CD1c-positive myeloid dendritic cell (primary cell): ENCODE measurements at regions not wholly inside any gene's neighbourhood (a gene's known extent, or its start where the extent isn't known, plus 50 kb on each side); places are given as distances from the start of the nearest gene placed in this dataset.

Source experiments
- DNase-seq: peaks from one replicate; pipeline ENCODE4 v3.0.0-alpha.2; 2016; ENCODE audit errors: extremely low spot score

GRCh38 chr4:67122029-67122428 lies 423.3 kb downstream of the CENPC start:
- DNase-seq, result no peak

GRCh38 chr4:67120369-67120768 lies 424.9 kb downstream of the CENPC start:
- no peak for DNase-seq

DNA sequence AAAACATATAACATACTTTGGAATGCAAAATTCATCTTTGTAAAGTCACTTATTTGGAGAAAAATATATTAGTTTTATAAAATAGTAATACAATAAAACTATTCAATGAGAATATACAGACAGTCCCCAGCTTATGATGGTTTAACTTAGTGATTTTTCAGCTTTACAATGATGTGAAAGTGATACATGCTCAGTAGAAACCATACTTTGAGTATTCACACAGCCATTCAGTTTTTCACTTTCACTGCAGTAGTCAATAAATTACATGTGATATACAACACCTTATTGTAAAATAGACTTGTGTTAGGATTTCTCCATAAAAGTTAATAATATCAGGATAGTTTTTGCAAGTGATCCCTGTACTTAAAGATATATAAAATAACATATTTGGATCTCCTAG lies 436.0 kb downstream of the CENPC start:
- DNase-seq, result no peak

DNA sequence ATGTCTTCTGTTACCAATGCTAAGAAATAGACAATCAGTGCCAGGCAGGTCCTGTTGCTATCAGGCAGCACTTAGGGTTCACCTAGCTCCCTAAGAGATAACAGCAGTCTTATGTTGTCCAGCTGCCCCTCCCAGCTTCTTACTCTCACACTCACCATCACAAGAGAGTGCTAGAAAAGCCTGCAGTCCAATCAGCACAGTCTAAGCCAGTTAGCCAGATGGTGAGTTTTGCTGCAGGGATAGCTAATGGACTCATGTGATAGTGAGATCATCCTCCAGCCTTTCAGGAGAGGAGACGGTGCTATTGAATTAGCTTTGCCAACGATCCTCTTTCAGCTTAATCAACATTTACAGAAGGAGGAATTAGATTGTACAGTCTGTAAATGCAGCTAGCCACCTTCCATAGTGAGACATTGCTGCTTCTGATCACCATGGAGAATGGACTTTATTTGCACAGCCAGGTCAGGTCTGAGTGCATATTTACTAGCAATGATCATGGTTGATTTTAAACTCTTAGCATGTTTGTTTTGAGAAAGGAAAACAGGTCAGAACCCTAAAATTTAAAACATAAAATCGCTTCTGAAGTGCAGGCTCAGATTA lies 438.3 kb downstream of the CENPC start:
- no peak for DNase-seq

GRCh38 chr4:67104145-67104544 lies 441.2 kb downstream of the CENPC start:
- no peak for DNase-seq

DNA sequence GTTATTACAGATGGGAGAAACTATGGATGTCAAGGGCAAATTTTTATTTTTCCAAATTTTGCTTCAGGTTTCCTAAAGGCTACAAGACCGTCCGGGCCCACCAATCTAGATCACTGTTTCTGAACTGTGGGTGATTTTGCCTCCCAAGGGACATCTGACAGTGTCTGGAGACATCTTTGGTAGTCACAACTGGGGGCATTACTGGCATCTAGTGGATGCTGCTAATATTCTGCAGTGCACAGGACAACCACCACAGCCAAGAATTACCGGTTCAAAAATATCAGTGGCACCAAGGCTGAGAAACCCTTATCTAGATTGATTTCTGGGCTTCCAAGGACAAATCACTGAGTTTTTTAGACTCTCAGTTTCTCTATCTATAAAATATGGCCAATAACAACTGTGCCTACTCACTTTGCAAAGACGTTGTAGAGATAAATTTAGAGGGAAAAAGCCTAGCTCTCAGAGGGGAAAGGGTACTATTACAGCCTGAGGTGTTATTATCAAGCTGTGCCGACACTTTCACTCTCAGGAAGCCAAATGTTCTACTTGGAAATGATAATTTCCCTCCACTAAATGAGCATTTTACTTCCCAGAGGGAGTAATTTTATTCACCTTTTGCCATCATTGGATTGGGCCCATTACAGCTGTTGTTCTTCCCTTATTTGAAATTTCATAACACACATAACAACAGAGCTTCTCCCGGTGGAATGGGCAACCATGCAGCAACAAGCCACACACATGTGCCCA lies 442.1 kb downstream of the CENPC start:
- DNase-seq, result no peak

DNA sequence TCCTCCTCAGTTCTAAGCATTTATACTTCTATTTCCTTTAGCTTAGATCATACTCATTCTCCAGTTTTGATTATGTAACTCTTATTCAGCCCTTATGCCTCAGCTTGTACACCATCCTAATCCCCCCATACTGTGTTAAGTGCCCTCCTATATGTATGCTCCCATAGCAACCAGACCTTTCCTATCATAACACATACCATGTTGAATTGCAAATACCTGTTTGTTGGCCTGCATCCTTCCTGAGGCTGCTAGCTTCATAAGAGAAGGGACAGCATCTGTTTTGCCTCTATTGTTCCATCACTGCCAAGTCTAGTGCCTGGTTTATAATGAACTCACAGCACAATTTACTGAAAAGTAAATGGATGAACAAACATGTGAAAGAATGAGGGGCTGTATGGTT lies 443.7 kb downstream of the CENPC start:
- no peak for DNase-seq

GRCh38 chr4:67092351-67092750 lies 453.0 kb downstream of the CENPC start:
- no peak for DNase-seq

GRCh38 chr4:67091673-67092072 lies 453.6 kb downstream of the CENPC start:
- DNase-seq, result no peak

DNA sequence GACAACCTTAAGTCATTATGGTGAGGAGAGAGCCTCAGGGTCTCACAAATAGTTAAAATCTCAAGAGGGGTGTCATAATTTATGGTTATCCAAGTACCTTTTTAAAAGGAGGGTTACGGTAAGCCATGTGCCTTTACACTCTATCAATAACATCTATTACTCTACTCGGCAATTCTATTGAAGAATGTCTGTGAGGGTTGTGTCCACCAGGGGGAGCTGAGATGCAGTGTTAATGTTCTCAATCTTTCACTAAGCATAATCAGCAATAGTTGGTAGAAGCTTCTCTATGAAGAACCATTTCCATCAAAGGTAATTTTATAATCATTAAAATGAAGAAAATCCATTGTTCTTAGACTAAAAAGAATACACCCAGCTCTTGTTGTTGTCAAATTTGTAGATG lies 457.4 kb downstream of the CENPC start:
- peak; percentile 57 for DNase-seq

DNA sequence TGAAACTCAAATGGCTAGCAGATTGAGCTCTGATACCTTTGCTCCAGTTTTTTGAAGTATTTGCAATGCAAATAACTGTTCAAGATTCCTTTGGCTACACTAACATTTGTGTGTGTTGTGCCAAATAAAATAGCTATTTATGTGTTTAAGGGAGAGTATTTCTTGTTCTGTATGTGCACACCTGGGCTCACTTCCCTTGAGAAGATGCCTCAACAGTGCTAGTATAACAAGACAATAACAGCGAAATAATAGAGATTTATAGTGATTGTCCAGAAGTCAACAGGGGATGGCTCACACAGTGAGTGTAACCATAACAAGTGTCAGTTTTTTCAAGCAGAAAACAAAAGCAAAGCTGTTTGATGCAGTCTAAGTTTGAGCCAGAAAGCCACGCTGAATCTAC lies 460.5 kb downstream of the CENPC start:
- no peak for DNase-seq

DNA sequence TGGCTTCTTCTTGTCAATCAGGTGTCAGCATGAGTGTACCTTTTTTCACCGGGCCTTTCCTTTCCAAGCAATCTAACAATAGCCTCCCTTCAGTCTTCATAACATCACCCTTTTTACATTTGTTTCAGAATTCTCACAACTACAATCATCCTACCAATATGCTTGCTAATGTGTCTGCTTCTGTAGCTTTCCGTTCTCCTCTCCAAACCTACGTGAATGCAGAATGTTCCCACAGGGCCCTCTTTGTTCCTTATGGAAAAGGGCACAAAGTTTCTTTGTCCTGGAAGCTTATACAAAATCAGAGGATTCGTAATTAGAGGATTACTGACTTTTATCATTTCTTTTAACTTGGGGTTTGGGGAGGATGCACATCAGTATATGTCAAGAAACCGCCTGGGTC lies 461.8 kb downstream of the CENPC start:
- DNase-seq, result no peak

DNA sequence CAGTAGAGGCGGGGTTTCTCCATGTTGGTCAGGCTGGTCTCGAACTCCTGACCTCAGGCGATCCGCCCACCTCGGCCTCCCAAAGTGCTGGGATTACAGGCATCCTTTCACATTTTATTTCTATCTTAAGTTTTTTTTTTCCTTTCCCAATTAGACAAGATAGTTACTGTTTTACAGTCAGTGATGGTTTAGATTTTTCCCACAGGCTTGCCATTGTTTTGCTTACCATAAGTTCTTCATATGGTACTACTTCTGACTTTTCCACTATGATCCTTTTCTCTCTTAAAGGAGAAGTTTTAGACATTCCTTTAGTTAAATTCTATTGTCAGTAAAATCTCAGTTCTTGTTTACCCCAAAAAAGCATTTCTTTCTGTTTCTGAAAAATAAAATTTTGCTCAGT lies 462.6 kb downstream of the CENPC start:
- DNase-seq, result no peak

GRCh38 chr4:67080046-67080557 lies 465.2 kb downstream of the CENPC start:
- no peak for DNase-seq

GRCh38 chr4:67071641-67072040 lies 473.7 kb downstream of the CENPC start:
- DNase-seq, result no peak

GRCh38 chr4:67055319-67055718 lies 490.0 kb downstream of the CENPC start:
- no peak for DNase-seq

DNA sequence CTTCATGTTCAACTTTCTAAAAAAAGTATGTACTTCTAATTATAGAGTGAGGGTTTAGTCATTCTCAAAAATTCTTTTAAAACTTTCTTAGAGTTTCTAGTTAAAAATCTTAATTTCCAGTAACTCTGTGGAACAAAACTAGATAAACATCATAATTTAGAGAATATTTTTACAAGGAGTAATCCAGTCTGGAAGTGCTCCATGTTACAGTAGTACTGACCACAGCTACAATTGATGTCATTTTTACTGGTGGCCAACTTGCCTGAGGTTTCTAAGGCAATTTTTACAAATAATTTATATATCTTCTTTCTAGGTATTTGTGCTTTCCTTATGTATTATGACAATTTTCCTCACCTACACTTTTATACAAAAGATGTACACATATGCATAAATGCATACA lies 490.4 kb downstream of the CENPC start:
- no peak for DNase-seq

GRCh38 chr4:67052814-67053675 lies 492.3 kb downstream of the CENPC start:
- DNase-seq, result no peak

DNA sequence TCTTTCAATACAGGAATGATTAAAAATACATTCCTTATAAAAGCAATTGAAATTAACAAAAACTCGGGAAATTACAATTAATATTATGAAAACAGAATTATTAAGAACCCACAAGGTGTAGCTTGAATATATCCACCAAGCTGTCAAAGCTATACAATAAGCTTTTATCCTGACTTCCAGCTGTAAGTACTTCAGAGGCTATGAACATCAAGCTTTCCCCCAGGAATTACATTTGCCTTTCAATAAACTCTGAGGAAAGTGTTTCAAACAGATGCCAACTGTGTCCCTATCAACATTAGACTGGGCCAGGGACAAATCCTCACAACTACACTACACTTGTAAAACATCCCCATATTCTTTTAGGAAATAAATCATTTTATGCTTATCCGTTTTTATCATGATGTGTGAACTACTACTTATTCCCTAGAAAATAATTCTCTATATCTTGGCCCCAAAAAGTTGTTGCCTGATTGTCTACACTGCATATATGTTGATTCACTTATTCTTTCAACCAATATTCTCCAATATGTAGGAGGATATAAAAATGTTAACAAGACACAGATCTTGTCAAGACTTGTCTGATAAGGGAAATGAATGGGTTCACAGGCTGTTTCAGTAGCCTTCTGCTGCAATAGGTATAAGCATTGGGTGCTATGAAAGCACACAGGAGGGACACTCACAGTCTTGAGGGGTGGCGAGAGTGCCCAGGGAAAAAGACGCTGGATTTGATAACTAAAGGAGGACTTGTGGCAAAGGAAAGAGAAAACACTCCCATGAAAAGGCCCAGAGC lies 494.1 kb downstream of the CENPC start:
- DNase-seq, result no peak

- no peak for DNase-seq
Observed at GRCh38 chr4:67049446-67049845, 495.9 kb downstream of the CENPC start.

GRCh38 chr4:67048530-67048929 lies 496.8 kb downstream of the CENPC start:
- no peak for DNase-seq

DNA sequence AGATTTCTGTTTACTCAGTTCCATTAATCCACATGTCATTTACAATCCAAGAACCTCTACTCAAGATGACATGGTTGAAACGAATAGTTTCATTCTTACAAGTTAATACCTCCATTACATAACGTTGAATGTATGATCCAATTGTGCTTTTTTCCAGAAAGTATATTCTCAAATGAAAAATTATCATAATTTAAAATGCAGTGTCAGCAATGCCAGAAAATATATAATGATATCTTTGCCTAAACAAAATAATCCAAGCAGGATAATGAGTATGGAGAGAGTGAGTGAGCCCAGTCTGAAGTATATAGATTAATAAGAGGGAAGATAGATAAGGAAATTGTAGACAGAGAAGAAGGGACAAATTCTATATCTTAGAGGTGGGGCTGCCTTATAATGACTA lies 505.0 kb downstream of the CENPC start:
- no peak for DNase-seq
